ENCODE measurements at regions not wholly inside any gene's neighbourhood (a gene's known extent, or its start where the extent isn't known, plus 50 kb on each side); places are given as distances from the start of the nearest gene placed in this dataset.
A peak's percentile ranks its signal among the peaks of the same experiment; 100 is the strongest.

GRCh38 chr15:68491415-68492106 is 59.6 kb upstream of the ITGA11 start:
- H3K23ac ChIP-seq (ENCODE audit: insufficient read length) = no peak overlapping the region
- H4K8ac ChIP-seq (ENCODE audit: extremely low read depth, insufficient read depth, low read length) = peak overlapping the region; percentile 6; the same call in 1 of the 2 replicates
- H3K27ac ChIP-seq (ENCODE audit: low read depth, low read length) = no peak overlapping the region
- H2BK5ac ChIP-seq (ENCODE audit: low read depth, low read length) = no peak overlapping the region
- WGBS, 2 experiments (ENCODE audit: extremely low coverage in 1 of 2, insufficient coverage in 1 of 2, insufficient read length in 1 of 2, insufficient replicate concordance in 2 of 2, low coverage in 1 of 2, low lambda C conversion rate in 2 of 2, missing lambda C conversion rate in 1 of 2) = 79% methylated on average over 5 of the region's 5 CpGs; no CpG with 5 or more reads in 1 of the 2 experiments
- H3K23me2 ChIP-seq (ENCODE audit: low read depth, low read length) = no peaks in the 10 kb centered on the region
- no peak overlapping the region for H2BK20ac ChIP-seq (ENCODE audit: low read length)
- no peaks in the 10 kb centered on the region for H3K4me1 ChIP-seq (replicated peaks in 1 of 4; ENCODE audit: control insufficient read depth in 3 of 4, insufficient read depth in 4 of 4, low read length in 3 of 4)
- H4K91ac ChIP-seq (replicated peaks; ENCODE audit: insufficient read length, low read length) = no peak overlapping the region
- no peak overlapping the region for H3K56ac ChIP-seq (replicated peaks; ENCODE audit: insufficient read length, low read depth, low read length)
- CTCF ChIA-PET (ENCODE audit: partially characterized antibody) = interaction anchor here (0.6 to 1.7 kb wide), 4 partner anchors 113 to 1343 kb away, joined by 3 read pairs; no protein-coding TSS in a partner anchor
- H2AK5ac ChIP-seq (ENCODE audit: low read depth, low read length) = 0 out of 2 replicates have a peak overlapping the region, but pooled peaks have one; percentile 55
- no peak overlapping the region for H2AFZ ChIP-seq (ENCODE audit: low read length)
- no peak overlapping the region for H2BK12ac ChIP-seq (ENCODE audit: low read depth, low read length)
- H3K36me3 ChIP-seq (ENCODE audit: control insufficient read depth in 2 of 4, insufficient read depth in 4 of 4, low read length in 3 of 4) = no peaks in the 10 kb centered on the region
- H3K27me3 ChIP-seq (replicated peaks in 1 of 4; ENCODE audit: control insufficient read depth in 3 of 4, extremely low read depth in 1 of 4, insufficient read depth in 3 of 4, low read length in 3 of 4) = peaks cover 0 to 4% (median 0%) of the 10 kb centered on the region in 4 experiments; a peak in 3 of 7 replicates
- H3K14ac ChIP-seq (ENCODE audit: insufficient read length) = no peak overlapping the region
- H2BK15ac ChIP-seq (ENCODE audit: low read length) = no peak overlapping the region
- H3K4me2 ChIP-seq (ENCODE audit: insufficient read depth in 1 of 2, low read depth in 2 of 2, low read length in 2 of 2) = no peak overlapping the region
- H2BK120ac ChIP-seq (replicated peaks; ENCODE audit: low read depth, low read length) = no peak overlapping the region
- H3K4me3 ChIP-seq (ENCODE audit: extremely low read depth in 1 of 4, insufficient read depth in 2 of 4, low read depth in 3 of 4, low read length in 4 of 4) = no peak overlapping the region
- DNase-seq (ENCODE audit: low read depth in 1 of 2, low spot score in 2 of 2) (no peak), FAIRE-seq (no peak)
- H4K20me1 ChIP-seq (replicated peaks in 1 of 2; ENCODE audit: control insufficient read depth in 1 of 2, insufficient read depth in 2 of 2, low read length in 2 of 2) = no peaks in the 10 kb centered on the region
- POLR2A ChIA-PET (ENCODE audit: partially characterized antibody) = interaction anchor here (0.6 kb wide), 1 partner anchor 76 kb away, joined by 3 read pairs; no protein-coding TSS in a partner anchor
- no peak overlapping the region for H3K9ac ChIP-seq (replicated peaks in 1 of 4; ENCODE audit: extremely low read depth in 1 of 4, low read depth in 3 of 4, low read length in 3 of 4)
- H3K79me2 ChIP-seq (ENCODE audit: control insufficient read depth in 1 of 2, insufficient read depth in 2 of 2, low read length in 2 of 2) = no peaks in the 10 kb centered on the region
- no peak overlapping the region for H3K18ac ChIP-seq (ENCODE audit: extremely low read depth, low read length)
- no peaks in the 10 kb centered on the region for H3K79me1 ChIP-seq (ENCODE audit: low read depth, low read length)
- H4K5ac ChIP-seq (ENCODE audit: insufficient read length, low read depth, low read length) = no peak overlapping the region
- H3K9me3 ChIP-seq (ENCODE audit: insufficient read depth in 2 of 2, low read depth in 1 of 2, low read length in 1 of 2) = no peaks in the 10 kb centered on the region
- no peak overlapping the region for H3K4ac ChIP-seq (replicated peaks; ENCODE audit: insufficient read length, low read depth, low read length)
- TF ChIP-seq SIN3A (conservative IDR thresholded peaks at IDR 0.05 in 1 of 2, IDR thresholded peaks at IDR 0.05 in 1 of 2; ENCODE audit: low read depth in 1 of 2, low read length in 2 of 2) (no peak), EZH2 (IDR thresholded peaks at IDR 0.05; ENCODE audit: low read depth, low read length, severe bottlenecking) (no peak)
